Keratinocyte (primary cell): ENCODE measurements at regions not wholly inside any gene's neighbourhood (a gene's known extent, or its start where the extent isn't known, plus 50 kb on each side); places are given as distances from the start of the nearest gene placed in this dataset.

ENCODE experiments used
- DNase-seq: peaks from one replicate; pipeline ENCODE4 v3.0.0-alpha.2; 2011; ENCODE audit warnings: low read depth, missing footprints, low spot score
- FAIRE-seq: peaks from 2 replicates; lab custom pipeline; 2011; peaks lifted over from hg19 to GRCh38; lab: Jason Lieb, UNC
- H2AFZ ChIP-seq: 2 replicates; pipeline ENCODE4 v1.6.0; 2012; ENCODE audit warnings: low read length, control low read depth, inconsistent platforms; ENCODE audit not compliant: control insufficient read depth
- H3K27ac ChIP-seq: 2 replicates; pipeline ENCODE4 v1.5.1; 2011; ENCODE audit warnings: low read length; ENCODE audit not compliant: control insufficient read depth, insufficient read depth
- H3K27me3 ChIP-seq: 3 replicates; pipeline ENCODE4 v1.6.0; 2011; ENCODE audit warnings: low read length; ENCODE audit not compliant: control insufficient read depth, insufficient read depth; ENCODE audit errors: extremely low read depth
- H3K36me3 ChIP-seq, 2 experiments: 2 replicates in 1 of 2; 3 replicates in 1 of 2; pipeline ENCODE4 v1.5.1; 2011; ENCODE audit warnings: low read length in 2 of 2, mild to moderate bottlenecking in 1 of 2; ENCODE audit not compliant: control insufficient read depth in 2 of 2, insufficient read depth in 2 of 2; ENCODE audit errors: extremely low read depth in 1 of 2
- H3K4me1 ChIP-seq: 3 replicates; pipeline ENCODE4 v1.5.1; 2011; ENCODE audit warnings: low read length; ENCODE audit not compliant: control insufficient read depth, insufficient read depth; ENCODE audit errors: extremely low read depth
- H3K4me2 ChIP-seq: 3 replicates; pipeline ENCODE4 v1.6.0; 2011; ENCODE audit warnings: low read depth, low read length; ENCODE audit not compliant: control insufficient read depth, insufficient read depth; ENCODE audit errors: extremely low read depth
- H3K4me3 ChIP-seq, 3 experiments: fragments of 200-600 bp in 1 of 3; sonication (generic) in 1 of 3; 2 replicates in 2 of 3; 3 replicates in 1 of 3; pipeline ENCODE4 v1.5.1; 2011 to 2016; ENCODE audit warnings: low read length in 3 of 3, mild to moderate bottlenecking in 3 of 3, control low read depth in 2 of 3, inconsistent platforms in 1 of 3, low read depth in 1 of 3, mixed read lengths in 1 of 3, mixed run types in 1 of 3, moderate library complexity in 1 of 3; ENCODE audit not compliant: control insufficient read depth in 2 of 3, insufficient read depth in 2 of 3; ENCODE audit errors: extremely low read depth in 1 of 3
- H3K79me2 ChIP-seq: 2 replicates; pipeline ENCODE4 v1.6.0; 2012; ENCODE audit warnings: low read length; ENCODE audit not compliant: control insufficient read depth, insufficient read depth
- H3K9ac ChIP-seq: 3 replicates; pipeline ENCODE4 v1.6.0; 2011; ENCODE audit warnings: low read length; ENCODE audit not compliant: control insufficient read depth, insufficient read depth; ENCODE audit errors: extremely low read depth
- H3K9me1 ChIP-seq: 3 replicates; pipeline ENCODE4 v1.6.0; 2011; ENCODE audit warnings: low read length; ENCODE audit not compliant: control insufficient read depth, insufficient read depth; ENCODE audit errors: extremely low read depth
- H3K9me3 ChIP-seq: 2 replicates; pipeline ENCODE4 v1.5.1; 2012; ENCODE audit warnings: low read depth, low read length; ENCODE audit not compliant: control insufficient read depth
- H4K20me1 ChIP-seq: 3 replicates; pipeline ENCODE4 v1.6.0; 2011; ENCODE audit warnings: low read length; ENCODE audit not compliant: control insufficient read depth, insufficient read depth; ENCODE audit errors: extremely low read depth
- CTCF ChIP-seq, 3 experiments: IDR thresholded peaks in 1 of 3; conservative IDR thresholded peaks in 1 of 3; optimal IDR thresholded peaks in 1 of 3; 2 replicates in 2 of 3; 3 replicates in 1 of 3; pipeline versions ENCODE3 to v1.5.1; 2011; ENCODE audit warnings: low read length in 3 of 3, mild to moderate bottlenecking in 3 of 3, moderate library complexity in 2 of 3, control low read depth in 1 of 3, inconsistent platforms in 1 of 3; ENCODE audit not compliant: insufficient read depth in 2 of 3; ENCODE audit errors: extremely low read depth in 1 of 3
- EZH2 ChIP-seq: IDR thresholded peaks from one replicate; pipeline ENCODE4 v1.6.1; 2012; ENCODE audit warnings: inconsistent platforms, mild to moderate bottlenecking, low read length, moderate library complexity
- dilution Hi-C: fragments of 300-500 bp; cut with MboI; formaldehyde crosslinking; loops from one replicate; pipeline ENCODE4 v1.7.0; 2020; ENCODE audit warnings: low sequenced_read_pairs; ENCODE audit not compliant: extremely low pct_ligation_motif_present

GRCh38 chr13:57063007-57063406, 77.7 kb upstream of the PRR20A start:
- dilution Hi-C loops: no loop called here
- no peak for FAIRE-seq

DNA sequence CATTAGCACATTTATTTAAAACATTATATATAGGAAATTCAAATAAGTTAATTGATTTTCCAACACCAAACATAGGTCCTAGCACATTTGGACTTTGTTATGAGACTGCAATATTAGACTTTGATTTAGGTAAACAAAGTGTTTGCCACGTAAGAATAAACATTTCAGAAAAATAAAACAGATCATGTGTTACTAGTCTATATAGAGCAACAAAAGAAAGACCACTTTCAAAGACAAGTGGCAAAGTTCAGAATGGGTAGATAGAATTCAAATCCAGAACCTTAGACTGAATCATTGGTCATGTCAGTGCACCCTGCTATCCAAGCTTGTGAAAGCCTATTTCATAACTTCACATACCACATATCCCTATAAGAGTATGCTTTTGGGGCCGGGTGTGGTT, 66.7 kb upstream of the PRR20A start:
- H3K36me3 ChIP-seq: no peaks in the 10 kb centered on the region
- H3K27ac ChIP-seq: no peak overlapping the region
- no peak overlapping the region for H3K9ac ChIP-seq
- no peaks in the 10 kb centered on the region for H3K4me1 ChIP-seq
- DNase-seq (no peak), FAIRE-seq (no peak)
- no peaks in the 10 kb centered on the region for H3K9me3 ChIP-seq
- no peaks in the 10 kb centered on the region for H3K79me2 ChIP-seq
- no peaks in the 10 kb centered on the region for H3K9me1 ChIP-seq
- H4K20me1 ChIP-seq: no peaks in the 10 kb centered on the region
- no peak overlapping the region for H3K4me3 ChIP-seq
- dilution Hi-C loops: no loop called here
- H3K4me2 ChIP-seq: no peak overlapping the region
- TF ChIP-seq CTCF (optimal IDR thresholded peaks at IDR 0.05 in 1 of 3, IDR thresholded peaks at IDR 0.05 in 1 of 3, conservative IDR thresholded peaks at IDR 0.05 in 1 of 3; ENCODE audit: extremely low read depth in 1 of 3, insufficient read depth in 2 of 3, low read length in 3 of 3): no peak
- no peak for TF ChIP-seq EZH2
- no peak overlapping the region for H2AFZ ChIP-seq
- H3K27me3 ChIP-seq: no peaks in the 10 kb centered on the region

More at GRCh38 chr13:57063007-57063406, 77.7 kb upstream of the PRR20A start:
- Histone ChIP-seq H3K9me1 (no peaks in the 10 kb centered on the region), H2AFZ (no peak overlapping the region), H3K79me2 (no peaks in the 10 kb centered on the region), H3K4me1 (no peaks in the 10 kb centered on the region), H4K20me1 (no peaks in the 10 kb centered on the region), H3K27ac (no peak overlapping the region), H3K9me3 (no peaks in the 10 kb centered on the region), H3K4me3 (no peak overlapping the region), H3K9ac (no peak overlapping the region), H3K27me3 (no peaks in the 10 kb centered on the region), H3K4me2 (no peak overlapping the region), H3K36me3 (no peaks in the 10 kb centered on the region)
- no peak for DNase-seq
- TF ChIP-seq CTCF (optimal IDR thresholded peaks at IDR 0.05 in 1 of 3, IDR thresholded peaks at IDR 0.05 in 1 of 3, conservative IDR thresholded peaks at IDR 0.05 in 1 of 3; ENCODE audit: extremely low read depth in 1 of 3, insufficient read depth in 2 of 3, low read length in 3 of 3) (no peak), EZH2 (no peak)
